Esophagus muscularis mucosa (tissue), 3 donors: ENCODE measurements at regions not wholly inside any gene's neighbourhood (a gene's known extent, or its start where the extent isn't known, plus 50 kb on each side); places are given as distances from the start of the nearest gene placed in this dataset.

Source experiments
- CTCF ChIP-seq, 3 experiments: fragments of 200-600 bp in 2 of 3; fragments of 450-650 bp in 1 of 3; sonication (generic) in 2 of 3; IDR thresholded peaks; one replicate each; pipeline ENCODE4 v1.5.1; 2017 to 2019; ENCODE audit warnings: antibody characterized with exemption in 3 of 3, mild to moderate bottlenecking in 2 of 3, moderate library complexity in 1 of 3
- POLR2A ChIP-seq: fragments of 450-650 bp; IDR thresholded peaks from one replicate; pipeline ENCODE4 v1.6.1; 2017; ENCODE audit warnings: antibody characterized with exemption, moderate library complexity, mild to moderate bottlenecking, low read depth
- POLR2AphosphoS5 ChIP-seq, 2 donors: sonication (generic); formaldehyde crosslinking; IDR thresholded peaks; one replicate each; pipeline ENCODE4 v1.6.1; 2017; ENCODE audit warnings: antibody characterized with exemption in 2 of 2

- no peak for TF ChIP-seq CTCF (IDR thresholded peaks at IDR 0.05)
- TF ChIP-seq POLR2A, result no peak
- no peak for TF ChIP-seq POLR2AphosphoS5 (IDR thresholded peaks at IDR 0.05)
Observed at GRCh38 chr2:236962816-236963215, 122.9 kb upstream of the COPS8 start.
